ENCODE measurements at regions not wholly inside any gene's neighbourhood (a gene's known extent, or its start where the extent isn't known, plus 50 kb on each side); places are given as distances from the start of the nearest gene placed in this dataset.
"Not testable (repeated sequence)": the region's sequence is repeated elsewhere in the genome, so short reads cannot be mapped to it uniquely, and the experiment has no call there.

- TF ChIP-seq CTCF (conservative IDR thresholded peaks at IDR 0.05; ENCODE audit: low read depth, low read length), result no peak
- DNase-seq (ENCODE audit: low read depth), result no peak
- H3K4me3 ChIP-seq (ENCODE audit: low read length), result no peak overlapping the region
These were observed 318.0 kb downstream of the THBS2 start for GRCh38 chr6:168935628-168936010.

GRCh38 chr6:168934660-168935627 is 318.7 kb downstream of the THBS2 start:
- no peak overlapping the region for H3K4me3 ChIP-seq (ENCODE audit: low read length)
- no peak for TF ChIP-seq CTCF (conservative IDR thresholded peaks at IDR 0.05; ENCODE audit: low read depth, low read length)
- no peak for DNase-seq (ENCODE audit: low read depth)

DNA sequence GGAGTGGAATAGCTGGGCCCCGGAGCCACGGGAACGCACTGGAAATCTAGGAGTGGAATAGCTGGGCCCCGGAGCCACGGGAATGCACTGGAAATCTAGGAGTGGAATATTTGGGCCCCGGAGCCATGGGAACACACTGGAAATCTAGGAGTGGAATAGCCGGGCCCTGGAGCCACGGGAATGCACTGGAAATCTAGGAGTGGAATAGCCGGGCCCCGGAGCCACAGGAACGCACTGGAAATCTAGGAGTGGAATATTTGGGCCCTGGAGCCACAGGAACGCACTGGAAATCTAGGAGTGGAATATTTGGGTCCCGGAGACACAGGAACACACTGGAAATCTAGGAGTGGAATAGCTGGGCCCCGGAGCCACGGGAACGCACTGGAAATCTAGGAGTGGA is 321.5 kb downstream of the THBS2 start:
- not testable (repeated sequence) for H3K4me3 ChIP-seq (ENCODE audit: low read length); DNase-seq (ENCODE audit: low read depth)

GRCh38 chr6:168931072-168931471 is 322.6 kb downstream of the THBS2 start:
- not testable (repeated sequence) for DNase-seq (ENCODE audit: low read depth); H3K4me3 ChIP-seq (ENCODE audit: low read length)

DNA sequence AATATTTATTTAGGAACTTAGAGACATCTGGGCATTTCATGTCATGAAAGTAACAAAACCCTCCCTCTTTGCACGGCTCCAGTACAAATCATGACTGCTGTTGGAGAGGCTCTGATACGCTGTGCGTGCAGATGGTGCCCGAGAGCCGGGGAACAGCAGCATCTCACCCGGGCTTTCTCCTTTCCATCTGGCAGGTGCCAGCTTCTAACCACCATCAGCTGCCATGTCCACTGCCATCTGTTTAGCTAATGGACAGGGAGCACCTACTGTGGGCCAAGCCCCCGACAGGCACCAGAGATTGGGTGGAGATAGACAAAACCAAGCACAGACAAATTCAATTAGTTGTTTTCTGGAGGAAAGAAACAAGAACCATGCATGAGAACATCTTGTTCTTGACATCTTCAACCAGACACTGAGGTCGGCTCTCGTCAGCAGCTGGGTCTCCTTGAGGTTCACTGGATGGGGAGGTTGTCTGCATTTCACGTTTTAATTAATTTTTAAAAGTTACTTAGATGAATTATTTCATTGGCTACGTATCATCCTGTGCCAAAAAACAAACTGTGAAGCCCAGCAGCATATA is 323.7 kb downstream of the THBS2 start:
- no peak for TF ChIP-seq CTCF (conservative IDR thresholded peaks at IDR 0.05; ENCODE audit: low read depth, low read length)
- no peak for DNase-seq (ENCODE audit: low read depth)
- no peak overlapping the region for H3K4me3 ChIP-seq (ENCODE audit: low read length)

GRCh38 chr6:168928012-168928411 is 325.6 kb downstream of the THBS2 start:
- DNase-seq (ENCODE audit: low read depth), result no peak
- TF ChIP-seq CTCF (conservative IDR thresholded peaks at IDR 0.05; ENCODE audit: low read depth, low read length), result no peak
- H3K4me3 ChIP-seq (ENCODE audit: low read length), result no peak overlapping the region

DNA sequence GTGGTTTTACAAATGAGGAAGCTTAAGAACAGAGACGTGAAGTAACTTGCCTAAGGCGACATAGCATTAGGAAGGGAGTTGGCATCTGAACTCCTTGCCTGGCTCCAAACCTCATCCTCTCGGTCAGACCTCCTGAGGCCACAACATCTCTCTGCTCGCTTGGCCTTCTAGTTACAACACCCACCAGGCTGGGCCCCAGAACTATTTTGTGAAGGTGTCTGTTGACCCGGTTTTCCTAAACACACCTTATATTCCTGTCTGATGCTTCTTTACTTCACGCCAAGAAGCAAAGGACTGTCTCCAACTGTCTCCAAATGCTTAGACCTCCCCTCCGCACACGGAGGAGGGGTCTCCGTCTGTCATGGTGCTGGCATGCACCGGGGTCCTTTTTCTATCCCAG is 326.6 kb downstream of the THBS2 start:
- H3K4me3 ChIP-seq (ENCODE audit: low read length), result no peak overlapping the region
- DNase-seq (ENCODE audit: low read depth), result no peak
- TF ChIP-seq CTCF (conservative IDR thresholded peaks at IDR 0.05; ENCODE audit: low read depth, low read length), result no peak

DNA sequence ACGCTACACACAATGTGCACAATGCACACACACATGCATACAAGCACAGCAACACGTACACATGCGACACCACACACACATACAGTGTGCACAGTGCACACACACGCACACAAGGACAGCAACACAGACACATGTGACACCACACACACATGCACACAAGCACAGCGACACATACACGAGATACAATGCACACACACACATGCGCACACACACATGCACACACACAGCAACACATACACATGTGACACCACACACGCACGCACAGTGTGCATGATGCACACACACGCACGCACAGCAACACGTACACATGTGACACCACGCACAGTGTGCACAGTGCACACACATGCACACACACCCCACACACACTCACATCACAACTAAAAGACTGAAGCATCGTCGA is 327.3 kb downstream of the THBS2 start:
- H3K4me3 ChIP-seq (ENCODE audit: low read length), result no peak overlapping the region
- no peak for DNase-seq (ENCODE audit: low read depth)
- TF ChIP-seq CTCF (conservative IDR thresholded peaks at IDR 0.05; ENCODE audit: low read depth, low read length), result no peak

All from retinal pigment epithelial cell (primary cell).